B cell (primary cell): ENCODE measurements at regions not wholly inside any gene's neighbourhood (a gene's known extent, or its start where the extent isn't known, plus 50 kb on each side); places are given as distances from the start of the nearest gene placed in this dataset.

Experiments used
- EZH2 ChIP-seq: IDR thresholded peaks from 2 replicates; pipeline ENCODE4 v1.6.1; 2012; ENCODE audit warnings: borderline replicate concordance, low read depth, mild to moderate bottlenecking, moderate library complexity, low read length; ENCODE audit not compliant: insufficient read depth, poor library complexity, severe bottlenecking
- TF ChIP-seq, protein P1 (sequence below): fragments of 200-600 bp; IDR thresholded peaks from one replicate; pipeline ENCODE4 v1.8.0; 2022; ENCODE audit warnings: antibody characterized with exemption, mild to moderate bottlenecking

- TF ChIP-seq, protein P1, sequence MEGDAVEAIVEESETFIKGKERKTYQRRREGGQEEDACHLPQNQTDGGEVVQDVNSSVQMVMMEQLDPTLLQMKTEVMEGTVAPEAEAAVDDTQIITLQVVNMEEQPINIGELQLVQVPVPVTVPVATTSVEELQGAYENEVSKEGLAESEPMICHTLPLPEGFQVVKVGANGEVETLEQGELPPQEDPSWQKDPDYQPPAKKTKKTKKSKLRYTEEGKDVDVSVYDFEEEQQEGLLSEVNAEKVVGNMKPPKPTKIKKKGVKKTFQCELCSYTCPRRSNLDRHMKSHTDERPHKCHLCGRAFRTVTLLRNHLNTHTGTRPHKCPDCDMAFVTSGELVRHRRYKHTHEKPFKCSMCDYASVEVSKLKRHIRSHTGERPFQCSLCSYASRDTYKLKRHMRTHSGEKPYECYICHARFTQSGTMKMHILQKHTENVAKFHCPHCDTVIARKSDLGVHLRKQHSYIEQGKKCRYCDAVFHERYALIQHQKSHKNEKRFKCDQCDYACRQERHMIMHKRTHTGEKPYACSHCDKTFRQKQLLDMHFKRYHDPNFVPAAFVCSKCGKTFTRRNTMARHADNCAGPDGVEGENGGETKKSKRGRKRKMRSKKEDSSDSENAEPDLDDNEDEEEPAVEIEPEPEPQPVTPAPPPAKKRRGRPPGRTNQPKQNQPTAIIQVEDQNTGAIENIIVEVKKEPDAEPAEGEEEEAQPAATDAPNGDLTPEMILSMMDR, result no peak
- no peak for TF ChIP-seq EZH2
Measured at GRCh38 chr14:83126076-83126475, 1592.4 kb upstream of the SEL1L start.
